GM21447 (cell line): ENCODE measurements at regions not wholly inside any gene's neighbourhood (a gene's known extent, or its start where the extent isn't known, plus 50 kb on each side); places are given as distances from the start of the nearest gene placed in this dataset.

Source experiments
- ATAC-seq: cut with Tn5 transposase; IDR thresholded peaks from one replicate; pipeline ENCODE4 v1.9.1; 2021; ENCODE audit not compliant: unreplicated experiment

- ATAC-seq = no peak
Observed at GRCh38 chr12:89020689-89021088, 331.6 kb downstream of the DUSP6 start.

DNA sequence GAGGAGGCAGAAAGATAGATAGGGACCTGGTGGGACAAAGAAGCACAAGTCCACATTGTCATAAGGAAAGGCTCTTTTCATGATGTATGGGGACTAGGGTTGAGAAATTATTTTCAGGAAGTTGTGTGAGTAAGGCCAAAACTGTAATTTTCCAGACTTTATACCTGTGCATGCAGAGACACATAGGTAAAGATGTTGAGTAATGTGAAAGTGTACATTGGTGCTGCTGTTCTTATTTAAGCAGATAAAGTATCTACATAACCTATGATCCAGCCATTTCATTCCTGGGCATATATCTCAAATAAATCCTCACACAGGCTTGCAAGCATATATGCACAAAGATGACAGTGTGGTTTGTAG lies 332.2 kb downstream of the DUSP6 start:
- ATAC-seq = no peak

DNA sequence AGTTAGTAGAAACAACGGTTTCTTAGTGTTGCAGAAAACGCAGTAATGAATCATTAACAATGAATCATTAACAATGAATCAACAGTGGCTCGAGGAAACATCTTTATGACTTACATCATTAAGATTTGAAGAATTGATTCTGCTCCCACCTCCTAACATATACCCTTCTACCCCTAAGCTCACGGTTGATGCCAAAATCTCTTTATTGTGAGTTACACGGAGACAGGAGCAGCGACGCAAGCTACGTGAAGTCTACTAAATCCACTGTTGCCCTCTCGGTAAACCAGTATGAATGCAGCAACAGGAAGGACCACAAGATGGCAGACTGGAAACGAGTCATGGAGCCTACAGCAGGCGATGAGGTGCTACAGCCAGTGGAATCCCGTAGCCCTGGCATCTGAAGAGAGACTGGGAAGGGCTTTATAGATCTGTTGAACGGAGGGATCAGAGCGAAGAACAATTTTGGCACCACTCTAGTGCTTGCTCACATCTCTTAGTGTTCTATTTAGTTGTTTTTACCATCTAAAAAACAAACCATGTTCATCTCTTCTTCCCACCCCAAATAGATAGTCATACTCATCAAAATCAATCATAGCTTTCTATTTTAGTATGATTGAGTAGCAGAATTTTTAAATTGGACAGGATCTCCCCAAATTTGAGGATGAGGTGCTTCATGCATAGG lies 332.7 kb downstream of the DUSP6 start:
- ATAC-seq = peak; percentile 99

- ATAC-seq = no peak
Observed at GRCh38 chr12:89016970-89017778, 335.1 kb downstream of the DUSP6 start.

DNA sequence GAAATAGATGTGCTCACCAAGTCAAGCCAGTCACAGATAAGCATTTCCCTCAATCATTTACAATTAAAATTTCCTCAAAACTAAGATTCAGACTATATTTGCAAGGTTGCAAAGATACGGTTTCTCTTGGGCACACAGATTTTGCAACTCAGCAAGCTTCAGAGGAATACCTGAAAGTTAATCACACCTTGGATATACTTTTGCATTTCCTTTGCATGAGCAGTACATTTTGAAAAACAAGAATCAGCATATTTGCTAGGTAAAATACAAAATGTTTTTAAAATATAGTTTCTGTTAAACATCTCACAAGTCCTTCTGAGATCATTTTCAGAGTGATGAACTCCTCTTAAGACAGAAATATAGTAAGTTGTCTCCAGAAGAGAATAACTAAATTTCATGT lies 336.9 kb downstream of the DUSP6 start:
- no peak for ATAC-seq

GRCh38 chr12:88998421-88998820 lies 353.9 kb downstream of the DUSP6 start:
- ATAC-seq = no peak

DNA sequence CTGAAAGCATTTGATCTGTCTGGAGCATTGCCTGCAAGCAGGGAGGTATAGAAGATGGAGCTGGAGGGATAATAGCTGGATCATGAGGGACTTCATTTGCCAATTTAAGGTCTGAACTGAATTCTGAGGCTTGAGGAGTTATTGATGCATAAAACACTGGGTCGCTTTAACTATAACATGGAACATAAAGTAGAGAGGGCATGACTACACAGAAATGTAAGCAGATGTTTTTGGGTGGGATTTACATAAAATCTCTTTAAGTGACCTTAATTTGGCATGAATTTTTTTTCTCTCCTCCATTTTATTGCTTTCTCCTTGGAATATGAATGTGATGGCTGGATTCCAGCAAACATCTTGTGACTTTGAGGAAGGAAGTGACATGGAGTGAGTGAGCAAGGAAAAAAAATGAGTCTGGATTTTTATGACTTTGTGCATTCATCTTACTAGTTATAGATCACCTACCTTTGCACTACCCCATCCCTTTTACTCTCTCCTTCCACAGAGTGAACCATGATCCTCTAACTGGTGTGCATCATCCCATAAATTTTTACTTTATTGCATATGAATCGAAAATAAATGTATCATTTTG lies 356.0 kb downstream of the DUSP6 start:
- no peak for ATAC-seq

DNA sequence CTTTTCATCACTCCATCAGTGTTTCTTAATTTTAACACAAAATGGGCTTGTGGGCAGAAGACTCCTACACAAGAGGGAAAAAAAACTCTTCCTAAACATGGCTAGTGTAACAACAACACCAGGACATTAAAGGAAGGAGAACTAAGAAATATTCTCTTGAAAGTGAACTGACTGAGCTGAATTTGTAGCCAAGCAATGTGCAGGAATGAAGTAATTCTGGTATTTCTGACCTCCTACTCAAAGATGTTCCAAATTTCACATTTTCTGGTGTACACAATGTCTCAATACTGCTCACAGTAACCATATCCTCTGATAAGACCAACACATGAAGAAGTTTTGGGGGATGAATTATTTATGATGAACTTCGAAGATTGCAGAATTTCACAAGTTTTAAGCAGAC lies 357.3 kb downstream of the DUSP6 start:
- ATAC-seq = no peak

DNA sequence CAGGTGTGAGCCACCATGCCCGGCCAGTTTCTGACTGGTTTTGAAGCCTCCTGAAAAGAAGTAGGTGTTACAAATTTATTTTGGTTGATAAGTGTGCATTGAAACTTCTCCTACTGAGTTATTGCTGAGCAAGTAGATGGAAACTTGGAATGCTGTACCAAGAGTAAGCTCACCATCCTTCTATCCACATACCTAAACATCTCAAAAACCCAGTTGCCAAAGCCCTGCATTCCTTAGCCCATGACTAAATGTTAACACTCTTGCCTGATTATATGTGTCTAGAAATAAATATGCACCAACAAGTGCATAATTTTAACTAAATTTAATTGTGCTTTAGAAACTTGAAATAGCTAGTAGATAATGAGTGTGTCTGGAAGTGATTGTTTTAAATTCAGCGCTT lies 357.8 kb downstream of the DUSP6 start:
- no peak for ATAC-seq

DNA sequence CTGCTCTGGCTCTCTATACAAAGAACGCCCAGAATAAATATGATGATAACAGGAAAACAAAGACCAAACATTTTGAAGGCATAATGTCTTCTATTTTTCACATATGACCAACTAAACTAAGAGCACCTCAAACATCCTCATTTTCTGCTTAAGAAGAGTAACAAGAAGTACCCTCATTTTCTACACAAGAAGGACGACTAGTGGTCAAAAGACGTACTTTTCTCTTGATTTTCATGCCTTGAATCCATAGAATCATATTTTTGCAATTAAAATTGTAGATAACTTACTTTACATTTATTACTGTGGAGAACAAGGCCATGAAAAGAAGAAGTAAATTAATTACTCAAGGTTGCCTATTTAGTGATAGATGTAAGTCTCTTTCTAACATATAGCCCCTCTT lies 358.6 kb downstream of the DUSP6 start:
- ATAC-seq = no peak

- ATAC-seq = no peak
Observed at GRCh38 chr12:88986056-88986455, 366.2 kb downstream of the DUSP6 start.

GRCh38 chr12:88985631-88986030 lies 366.7 kb downstream of the DUSP6 start:
- ATAC-seq = no peak

DNA sequence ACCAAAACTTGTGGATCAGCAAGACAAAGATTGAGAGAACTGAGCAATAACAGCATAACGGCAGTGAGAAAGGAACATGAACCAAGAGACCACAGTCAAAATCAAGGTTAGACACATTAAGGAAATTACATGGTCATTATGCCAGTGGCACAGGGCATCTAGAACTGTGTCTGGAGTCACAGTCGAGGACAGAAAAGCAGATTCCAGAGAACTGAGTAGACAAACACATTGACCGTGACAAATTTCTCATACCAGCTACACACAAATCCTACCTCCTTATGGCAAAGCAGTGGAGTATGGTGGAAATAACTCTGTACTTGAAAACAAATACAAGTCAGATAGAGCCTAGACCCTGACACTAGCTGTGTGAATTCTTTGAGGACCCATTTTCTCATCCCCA lies 367.3 kb downstream of the DUSP6 start:
- ATAC-seq = no peak

DNA sequence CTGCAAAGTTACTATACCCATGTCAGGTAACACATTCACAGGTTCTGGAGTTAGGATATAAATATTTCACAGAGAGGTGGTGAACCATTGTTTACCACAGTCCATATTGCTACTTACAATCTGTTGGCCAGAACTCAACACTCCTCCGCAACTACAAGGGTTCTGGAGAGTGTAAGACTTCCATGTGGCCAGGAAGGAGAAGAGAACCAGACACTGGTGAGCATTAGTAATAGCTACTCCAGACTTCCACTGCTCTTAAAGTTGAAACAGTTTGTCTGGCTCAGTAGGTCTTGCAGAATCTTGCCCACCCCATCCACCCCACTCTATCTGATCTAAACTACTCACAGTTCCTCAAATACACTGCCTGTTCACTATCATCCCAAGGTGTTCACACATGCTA lies 369.6 kb downstream of the DUSP6 start:
- ATAC-seq = no peak

DNA sequence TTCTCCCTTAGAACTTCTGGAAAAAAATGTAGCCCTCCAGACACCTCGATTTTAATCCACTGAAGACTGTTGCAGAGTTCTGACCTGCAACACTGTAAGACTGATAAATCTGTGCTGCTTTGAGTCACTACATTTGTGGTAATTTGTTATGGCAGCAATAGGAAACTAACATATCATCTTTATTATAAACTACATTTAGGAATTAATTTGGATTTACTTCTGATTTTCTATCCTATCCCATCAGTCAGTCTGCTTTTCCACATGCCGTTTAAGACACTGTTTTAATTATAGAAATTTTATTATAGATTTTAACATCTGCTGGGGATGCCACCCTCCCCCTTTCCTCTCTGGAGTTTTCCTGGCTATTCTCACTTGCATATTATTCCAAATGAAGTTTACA lies 375.2 kb downstream of the DUSP6 start:
- ATAC-seq = no peak

- no peak for ATAC-seq
Observed at GRCh38 chr12:88973998-88974397, 378.3 kb downstream of the DUSP6 start.

DNA sequence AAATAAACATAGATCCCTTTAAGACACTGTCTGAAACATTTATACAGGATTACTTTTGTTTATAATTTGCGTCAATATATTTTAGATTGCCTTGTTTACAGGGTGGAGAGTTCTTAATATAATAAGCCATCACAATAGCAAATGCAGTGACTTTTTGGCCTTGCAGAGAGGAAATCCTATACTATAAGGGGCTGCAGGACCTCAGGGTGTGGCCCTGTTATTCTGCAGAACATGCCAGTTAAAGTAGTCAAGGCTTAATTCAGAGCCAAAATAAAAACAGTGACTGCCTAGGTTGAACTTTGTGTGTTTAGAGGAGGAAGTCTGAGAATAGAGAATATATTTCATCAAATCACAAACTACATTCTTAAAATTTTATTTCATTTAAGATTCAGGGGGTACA lies 381.6 kb downstream of the DUSP6 start:
- ATAC-seq = no peak

DNA sequence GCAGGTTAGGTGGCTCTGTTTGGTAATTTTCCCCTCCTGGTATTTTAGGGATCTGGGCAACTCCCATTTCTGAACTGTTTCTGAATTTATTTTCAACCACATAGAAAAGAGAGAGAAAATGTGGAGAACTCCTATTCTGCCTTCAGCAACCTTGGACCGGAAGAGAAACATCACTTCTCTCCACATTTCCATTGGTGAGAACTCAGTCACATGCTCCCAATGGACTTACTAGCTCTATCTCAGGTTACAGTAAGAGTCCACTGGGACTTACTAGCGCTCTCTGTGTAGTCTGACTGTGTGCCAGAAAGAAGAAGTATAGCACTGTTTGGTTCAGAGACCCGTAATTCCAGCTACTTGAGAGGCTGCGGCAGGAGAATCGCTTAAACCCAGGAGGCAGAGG lies 383.2 kb downstream of the DUSP6 start:
- ATAC-seq = no peak

DNA sequence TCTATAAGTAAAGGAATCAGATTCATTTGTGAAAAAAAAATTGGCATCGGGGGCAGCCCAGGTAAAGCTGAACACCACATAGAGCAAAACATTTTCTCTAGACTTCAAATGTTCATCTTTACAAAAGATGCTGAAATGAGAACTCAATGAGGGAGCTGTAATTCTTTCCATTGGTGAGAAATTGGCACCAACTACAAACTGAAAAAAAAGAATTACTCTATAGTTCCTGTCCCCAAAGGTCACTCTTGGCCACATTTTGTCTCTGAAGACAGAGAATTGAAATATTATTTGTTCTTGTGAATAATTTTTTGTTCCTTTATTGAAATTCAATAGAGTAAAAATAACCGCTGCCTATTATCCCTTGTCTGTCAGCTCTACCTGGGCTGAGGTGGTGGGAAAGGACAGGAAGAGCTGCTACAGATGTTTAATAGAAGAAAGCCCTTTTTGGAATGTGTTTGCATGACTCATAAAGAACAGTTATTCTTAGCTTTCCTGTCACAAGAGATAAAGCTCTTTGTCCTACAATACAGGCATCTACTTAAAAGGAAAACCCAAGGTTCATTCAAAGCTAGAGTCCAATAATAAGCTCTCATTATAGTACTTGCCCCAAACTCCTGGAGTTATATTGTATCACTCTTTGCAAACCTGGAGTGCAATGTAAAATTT lies 380.1 kb upstream of the KITLG start:
- no peak for ATAC-seq

DNA sequence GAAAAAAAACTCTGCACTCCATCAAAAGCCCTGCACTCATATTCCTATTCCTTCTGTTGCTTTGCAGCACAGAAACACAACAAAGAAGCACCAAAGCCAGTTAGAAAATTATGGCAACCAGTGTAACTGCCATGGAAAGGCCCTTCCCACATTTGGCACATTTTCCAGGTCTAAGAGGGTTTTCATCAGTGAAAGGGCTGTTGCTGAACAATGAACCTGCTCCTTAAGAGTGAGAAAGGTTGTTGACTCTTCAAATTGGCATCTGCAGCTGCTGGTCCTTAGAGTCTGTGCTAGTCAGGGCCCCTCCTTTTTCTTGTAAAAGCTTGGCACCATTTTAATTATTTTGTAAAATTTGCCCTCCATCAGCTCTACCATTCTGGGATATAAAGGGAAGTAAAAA lies 378.7 kb upstream of the KITLG start:
- ATAC-seq = no peak

GRCh38 chr12:88958153-88958552 lies 377.9 kb upstream of the KITLG start:
- no peak for ATAC-seq

DNA sequence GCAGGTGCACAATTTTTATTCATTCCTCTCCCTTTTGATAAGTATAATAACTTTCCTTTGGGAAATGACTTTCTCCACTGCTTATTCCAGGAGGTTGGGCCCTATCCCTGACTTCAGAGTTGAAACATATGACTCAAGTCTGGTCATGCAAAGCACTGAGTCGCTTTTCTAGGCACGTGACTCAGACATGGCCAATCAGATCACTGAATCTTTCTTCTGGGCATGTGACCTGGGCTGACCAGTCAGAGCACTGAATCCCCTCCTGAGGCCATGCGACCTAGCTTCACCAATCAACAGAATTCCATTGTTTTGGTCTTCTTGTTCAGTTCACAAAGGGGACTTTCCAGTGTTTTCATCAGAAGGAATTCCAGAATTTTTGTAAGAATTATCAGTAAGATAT lies 377.1 kb upstream of the KITLG start:
- ATAC-seq = no peak
